ENCODE measurements at regions not wholly inside any gene's neighbourhood (a gene's known extent, or its start where the extent isn't known, plus 50 kb on each side); places are given as distances from the start of the nearest gene placed in this dataset.

DNA sequence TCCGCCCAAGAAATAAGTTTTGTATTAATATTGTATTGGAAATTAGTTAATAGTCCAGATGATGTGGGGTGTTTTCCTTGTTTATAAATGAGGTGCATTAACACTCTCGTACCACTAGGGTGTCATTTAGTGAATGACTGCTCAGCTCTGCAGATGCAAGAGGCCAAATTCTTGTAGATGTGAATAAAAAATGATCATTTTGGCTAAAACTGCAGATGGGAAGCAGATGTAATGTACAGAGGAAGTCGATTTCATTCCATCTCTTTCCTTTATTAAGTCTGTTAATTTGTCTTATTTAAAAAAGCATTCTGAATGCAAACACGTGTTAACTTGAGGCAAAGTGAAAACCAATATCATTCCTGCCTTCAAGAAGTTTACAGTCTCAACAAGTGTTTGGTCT is 108.1 kb downstream of the DHX15 start:
- H3K27ac Mint-ChIP-seq, result no peak overlapping the region
- no peaks in the 10 kb centered on the region for H3K36me3 Mint-ChIP-seq (ENCODE audit: low read depth)
- TF ChIP-seq, protein P1, sequence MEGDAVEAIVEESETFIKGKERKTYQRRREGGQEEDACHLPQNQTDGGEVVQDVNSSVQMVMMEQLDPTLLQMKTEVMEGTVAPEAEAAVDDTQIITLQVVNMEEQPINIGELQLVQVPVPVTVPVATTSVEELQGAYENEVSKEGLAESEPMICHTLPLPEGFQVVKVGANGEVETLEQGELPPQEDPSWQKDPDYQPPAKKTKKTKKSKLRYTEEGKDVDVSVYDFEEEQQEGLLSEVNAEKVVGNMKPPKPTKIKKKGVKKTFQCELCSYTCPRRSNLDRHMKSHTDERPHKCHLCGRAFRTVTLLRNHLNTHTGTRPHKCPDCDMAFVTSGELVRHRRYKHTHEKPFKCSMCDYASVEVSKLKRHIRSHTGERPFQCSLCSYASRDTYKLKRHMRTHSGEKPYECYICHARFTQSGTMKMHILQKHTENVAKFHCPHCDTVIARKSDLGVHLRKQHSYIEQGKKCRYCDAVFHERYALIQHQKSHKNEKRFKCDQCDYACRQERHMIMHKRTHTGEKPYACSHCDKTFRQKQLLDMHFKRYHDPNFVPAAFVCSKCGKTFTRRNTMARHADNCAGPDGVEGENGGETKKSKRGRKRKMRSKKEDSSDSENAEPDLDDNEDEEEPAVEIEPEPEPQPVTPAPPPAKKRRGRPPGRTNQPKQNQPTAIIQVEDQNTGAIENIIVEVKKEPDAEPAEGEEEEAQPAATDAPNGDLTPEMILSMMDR (IDR thresholded peaks at IDR 0.05; ENCODE audit: unreplicated experiment in 3 of 3), result peak; percentile 44 to 61 (median 51)
- peaks cover 37% of the 10 kb centered on the region for H3K27me3 Mint-ChIP-seq (ENCODE audit: low read depth)
- no peaks in the 10 kb centered on the region for H3K9me3 Mint-ChIP-seq
- H3K4me1 Mint-ChIP-seq, result peaks cover 21% of the 10 kb centered on the region
- peak overlapping the region; percentile 3 to 55 (median 22) for H3K4me3 Mint-ChIP-seq

DNA sequence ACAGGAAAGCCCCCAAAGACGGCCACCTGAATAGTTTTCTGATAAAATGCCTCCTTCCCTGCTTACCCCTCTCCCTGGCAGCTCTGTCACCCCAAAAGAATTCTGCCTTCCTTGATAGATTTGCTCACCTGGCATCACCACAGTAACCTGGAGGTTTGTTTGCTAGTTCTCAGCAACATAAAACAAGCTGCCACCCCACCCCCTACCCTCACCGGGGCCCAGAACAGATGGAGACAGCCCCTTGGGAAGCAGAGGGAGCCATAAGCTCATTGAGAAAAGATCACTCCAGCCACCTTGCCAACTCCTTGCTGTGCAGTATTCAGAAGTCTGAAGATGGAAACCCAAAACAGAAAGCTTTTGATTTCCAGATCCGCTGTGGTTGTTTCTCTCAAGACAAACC is 108.6 kb downstream of the DHX15 start:
- Mint-ChIP-seq H3K4me3 (peak overlapping the region in 1 of 3 experiments; percentile 55), H3K36me3 (ENCODE audit: low read depth) (no peaks in the 10 kb centered on the region), H3K9me3 (no peaks in the 10 kb centered on the region), H3K4me1 (peaks cover 21% of the 10 kb centered on the region), H3K27me3 (ENCODE audit: low read depth) (peaks cover 41% of the 10 kb centered on the region), H3K27ac (no peak overlapping the region)
- TF ChIP-seq, protein P1 (IDR thresholded peaks at IDR 0.05; ENCODE audit: unreplicated experiment in 3 of 3), result no peak

DNA sequence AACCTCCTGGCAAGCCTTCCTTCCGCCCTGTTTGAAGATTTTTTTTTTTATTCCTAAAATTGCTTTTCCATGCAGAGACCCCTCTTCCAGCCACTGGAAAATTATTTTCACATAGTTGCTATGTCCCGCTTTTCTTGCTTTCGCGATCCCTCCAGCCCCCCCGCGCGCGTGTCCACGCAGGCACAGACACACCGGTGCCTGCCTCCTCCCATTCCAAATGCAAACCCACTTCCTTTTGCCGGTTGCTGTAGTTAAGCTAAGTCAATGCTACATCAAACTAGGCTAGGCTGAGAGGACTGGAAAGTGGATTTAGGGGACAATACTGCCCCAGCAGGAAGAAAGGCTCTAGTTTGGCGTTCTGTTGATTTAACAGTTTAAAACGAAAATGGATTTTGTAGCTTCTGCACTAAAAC is 111.0 kb downstream of the DHX15 start:
- H3K4me3 Mint-ChIP-seq, result peak overlapping the region; percentile 94 to 95 (median 95)
- peak overlapping the region; percentile 6 to 82 (median 79) for H3K27ac Mint-ChIP-seq
- no peaks in the 10 kb centered on the region for H3K9me3 Mint-ChIP-seq
- H3K27me3 Mint-ChIP-seq (ENCODE audit: low read depth), result peaks cover 61% of the 10 kb centered on the region
- TF ChIP-seq, protein P1 (IDR thresholded peaks at IDR 0.05; ENCODE audit: unreplicated experiment in 3 of 3), result no peak
- no peaks in the 10 kb centered on the region for H3K36me3 Mint-ChIP-seq (ENCODE audit: low read depth)
- peaks cover 32% of the 10 kb centered on the region for H3K4me1 Mint-ChIP-seq

DNA sequence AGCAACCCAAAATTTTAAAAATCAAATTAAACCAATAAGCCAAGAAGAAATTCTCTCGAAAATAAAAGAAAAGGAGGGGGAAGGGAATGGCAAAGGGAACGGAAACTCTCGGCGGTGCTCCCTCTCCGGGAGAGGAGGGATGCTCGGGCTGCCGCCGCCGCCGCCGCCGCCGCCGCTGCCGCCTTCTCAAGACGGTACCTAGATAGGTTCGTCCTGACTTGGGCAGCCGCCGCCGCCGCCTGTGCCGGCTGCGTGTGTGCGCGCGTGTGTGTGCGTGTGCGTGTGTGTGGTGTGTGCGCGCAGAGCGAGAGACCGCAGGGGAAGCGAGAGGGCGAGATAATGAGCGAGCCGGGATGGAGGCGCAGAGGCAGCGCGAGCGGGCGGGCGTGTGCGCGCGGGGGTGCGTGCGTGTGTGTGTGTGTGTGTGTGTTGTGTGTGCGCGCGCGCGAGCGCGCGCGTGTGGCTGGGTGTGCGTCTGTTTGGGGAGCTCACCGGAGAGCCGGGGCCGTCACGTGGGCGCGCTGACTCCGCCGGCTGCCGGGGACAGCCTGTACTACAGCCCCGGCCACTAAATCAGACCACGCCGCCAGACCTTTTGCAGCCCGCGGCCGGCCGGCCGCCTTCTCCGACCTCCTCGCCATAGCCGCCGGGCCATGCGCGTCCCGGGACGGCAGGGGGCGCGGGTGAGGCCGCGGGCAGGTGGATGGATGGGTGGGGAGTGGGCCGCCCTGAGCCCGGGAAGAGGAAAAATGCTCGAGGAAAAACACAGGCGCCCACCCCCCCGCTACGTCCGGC is 111.6 kb downstream of the DHX15 start:
- TF ChIP-seq, protein P1 (IDR thresholded peaks at IDR 0.05; ENCODE audit: unreplicated experiment in 3 of 3), result peak; percentile 61 to 69 (median 67)
- peaks cover 26% of the 10 kb centered on the region for H3K4me1 Mint-ChIP-seq
- peak overlapping the region; percentile 94 to 95 (median 95) for H3K4me3 Mint-ChIP-seq
- peak overlapping the region; percentile 6 to 82 (median 19) for H3K27ac Mint-ChIP-seq
- H3K27me3 Mint-ChIP-seq (ENCODE audit: low read depth), result peaks cover 67% of the 10 kb centered on the region
- H3K9me3 Mint-ChIP-seq, result no peaks in the 10 kb centered on the region
- no peaks in the 10 kb centered on the region for H3K36me3 Mint-ChIP-seq (ENCODE audit: low read depth)

DNA sequence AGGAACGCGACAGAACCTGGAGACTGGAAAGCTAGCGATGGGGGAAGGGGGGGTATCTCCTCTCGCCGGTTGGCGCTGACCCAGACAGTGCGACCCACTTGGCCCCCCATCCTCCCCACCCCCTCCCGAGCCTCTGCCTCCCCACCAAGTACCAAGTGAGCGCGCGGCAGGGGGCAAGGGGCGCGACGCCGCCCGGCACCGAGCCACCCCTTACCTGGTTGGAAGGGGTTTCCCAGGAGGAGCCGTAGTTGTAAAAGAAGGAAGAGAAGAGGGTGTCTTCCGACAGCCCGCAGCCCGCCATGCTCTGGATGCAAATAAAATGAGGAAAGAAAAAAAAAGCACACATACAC is 112.2 kb downstream of the DHX15 start:
- Mint-ChIP-seq H3K27ac (peak overlapping the region in 2 of 3 experiments; percentile 19 to 59), H3K4me1 (peaks cover 24% of the 10 kb centered on the region), H3K27me3 (ENCODE audit: low read depth) (peaks cover 71% of the 10 kb centered on the region), H3K9me3 (no peaks in the 10 kb centered on the region), H3K4me3 (peak overlapping the region; percentile 90 to 95 (median 93)), H3K36me3 (ENCODE audit: low read depth) (no peaks in the 10 kb centered on the region)
- TF ChIP-seq, protein P1 (IDR thresholded peaks at IDR 0.05; ENCODE audit: unreplicated experiment in 3 of 3), result no peak
